Small intestine (tissue), 7 donors: ENCODE measurements at regions not wholly inside any gene's neighbourhood (a gene's known extent, or its start where the extent isn't known, plus 50 kb on each side); places are given as distances from the start of the nearest gene placed in this dataset.

Experiments
- DNase-seq, 2 donors: peaks; one replicate each; pipeline versions ENCODE4 v3.0.0 to v3.0.0-alpha.2; 2013
- FAIRE-seq: peaks from 2 replicates; lab custom pipeline; 2012; peaks lifted over from hg19 to GRCh38; lab: Jason Lieb, UNC
- H3K27ac ChIP-seq, 3 donors: one replicate each; pipeline ENCODE4 v1.5.1; 2013; ENCODE audit warnings: low read length in 2 of 3, mild to moderate bottlenecking in 2 of 3, control low read depth in 1 of 3, inconsistent platforms in 1 of 3, low read depth in 1 of 3, moderate library complexity in 1 of 3
- H3K27me3 ChIP-seq, 3 donors: one replicate each; pipeline ENCODE4 v1.6.1; 2013; ENCODE audit warnings: low read length in 3 of 3, inconsistent platforms in 1 of 3; ENCODE audit not compliant: control insufficient read depth in 3 of 3, insufficient read depth in 3 of 3
- H3K36me3 ChIP-seq, 3 donors: one replicate each; pipeline ENCODE4 v1.6.1; 2013; ENCODE audit warnings: low read length in 3 of 3, inconsistent platforms in 1 of 3, low read depth in 1 of 3, mild to moderate bottlenecking in 1 of 3, moderate library complexity in 1 of 3; ENCODE audit not compliant: control insufficient read depth in 3 of 3, insufficient read depth in 2 of 3
- H3K4me1 ChIP-seq, 3 donors: one replicate each; pipeline ENCODE4 v1.6.1; 2013; ENCODE audit warnings: low read length in 2 of 3, inconsistent platforms in 1 of 3, low read depth in 1 of 3, mild to moderate bottlenecking in 1 of 3, moderate library complexity in 1 of 3; ENCODE audit not compliant: control insufficient read depth in 3 of 3, insufficient read depth in 2 of 3
- H3K4me3 ChIP-seq, 3 donors: one replicate each; pipeline ENCODE4 v1.5.1; 2013; ENCODE audit warnings: low read length in 3 of 3, control low read depth in 1 of 3, inconsistent platforms in 1 of 3, low read depth in 1 of 3, mild to moderate bottlenecking in 1 of 3, moderate library complexity in 1 of 3
- H3K9me3 ChIP-seq, 2 donors: one replicate each; pipeline ENCODE4 v1.6.1; 2013; ENCODE audit warnings: low read depth in 1 of 2, low read length in 1 of 2; ENCODE audit not compliant: control insufficient read depth in 2 of 2, insufficient read depth in 1 of 2
- WGBS, 3 donors: extraction: QIAGEN DNeasy Blood & Tissue Kit; methylation state at CpG; one replicate each; pipeline ENCODE4 v1.1.7; 2013; 5-methylcytosine and 5-hydroxymethylcytosine counted together
- donor health status: healthy with polysubstance abuse.
- donor health status: control.
- donor health status: control.
- donor health status: Bipolar disorder and iron deficiency.
- donor health status: healthy.

- no peak overlapping the region for H3K27ac ChIP-seq
- DNase-seq (no peak), FAIRE-seq (no peak)
- no peaks in the 10 kb centered on the region for H3K27me3 ChIP-seq
- H3K4me1 ChIP-seq = no peaks in the 10 kb centered on the region
- WGBS, 3 donors = 36 to 56% (median 47%) methylated on average over 2 of the region's 2 CpGs
- no peaks in the 10 kb centered on the region for H3K36me3 ChIP-seq
- H3K9me3 ChIP-seq = no peaks in the 10 kb centered on the region
- no peak overlapping the region for H3K4me3 ChIP-seq
Observed at GRCh38 chr3:63076357-63076756, 201.1 kb upstream of the CADPS start.

GRCh38 chr3:63086190-63086589 is 191.9 kb upstream of the SYNPR start:
- FAIRE-seq = no peak
- H3K36me3 ChIP-seq = no peaks in the 10 kb centered on the region
- H3K27ac ChIP-seq = no peak overlapping the region
- 64 to 75% (median 70%) methylated on average over 2 of the region's 2 CpGs for WGBS, 3 donors
- H3K4me1 ChIP-seq = no peaks in the 10 kb centered on the region
- no peak for DNase-seq
- H3K27me3 ChIP-seq = no peaks in the 10 kb centered on the region
- peaks cover 0 to 2% of the 10 kb centered on the region in 2 donors for H3K9me3 ChIP-seq
- no peak overlapping the region for H3K4me3 ChIP-seq

GRCh38 chr3:63089007-63089750 is 188.9 kb upstream of the SYNPR start:
- Histone ChIP-seq H3K27me3 (no peaks in the 10 kb centered on the region), H3K4me1 (no peaks in the 10 kb centered on the region), H3K27ac (no peak overlapping the region), H3K36me3 (no peaks in the 10 kb centered on the region), H3K9me3 (no peaks in the 10 kb centered on the region), H3K4me3 (no peak overlapping the region)
- WGBS, 3 donors = 62 to 80% (median 66%) methylated on average over 6 of the region's 6 CpGs
- DNase-seq (no peak), FAIRE-seq (no peak)

GRCh38 chr3:63089751-63090132 is 188.4 kb upstream of the SYNPR start:
- no peak overlapping the region for H3K4me3 ChIP-seq
- H3K27ac ChIP-seq = no peak overlapping the region
- no peaks in the 10 kb centered on the region for H3K27me3 ChIP-seq
- H3K36me3 ChIP-seq = no peaks in the 10 kb centered on the region
- FAIRE-seq = no peak
- no peak for DNase-seq
- WGBS, 3 donors = 11 to 65% (median 56%) methylated on average over 1 of the region's 1 CpG
- H3K9me3 ChIP-seq = no peaks in the 10 kb centered on the region
- H3K4me1 ChIP-seq = no peaks in the 10 kb centered on the region

GRCh38 chr3:63090656-63091055 is 187.5 kb upstream of the SYNPR start:
- 38 to 45% (median 38%) methylated on average over 2 of the region's 2 CpGs for WGBS, 3 donors
- no peak for FAIRE-seq

GRCh38 chr3:63092515-63092914 is 185.6 kb upstream of the SYNPR start:
- DNase-seq = no peak
- Histone ChIP-seq H3K9me3 (no peaks in the 10 kb centered on the region), H3K4me1 (no peaks in the 10 kb centered on the region), H3K27ac (no peak overlapping the region), H3K4me3 (no peak overlapping the region), H3K36me3 (no peaks in the 10 kb centered on the region), H3K27me3 (no peaks in the 10 kb centered on the region)
- 77 to 83% (median 79%) methylated on average over 5 of the region's 5 CpGs for WGBS, 3 donors
- FAIRE-seq = no peak

More at GRCh38 chr3:63090656-63091055, 187.5 kb upstream of the SYNPR start:
- DNase-seq = no peak
- Histone ChIP-seq H3K36me3 (no peaks in the 10 kb centered on the region), H3K27ac (no peak overlapping the region), H3K4me3 (no peak overlapping the region), H3K4me1 (no peaks in the 10 kb centered on the region), H3K9me3 (no peaks in the 10 kb centered on the region), H3K27me3 (no peaks in the 10 kb centered on the region)

- H3K9me3 ChIP-seq = no peaks in the 10 kb centered on the region
- FAIRE-seq (no peak), DNase-seq (no peak)
- no peaks in the 10 kb centered on the region for H3K4me1 ChIP-seq
- H3K4me3 ChIP-seq = no peak overlapping the region
- H3K36me3 ChIP-seq = no peaks in the 10 kb centered on the region
- 74 to 79% (median 76%) methylated on average over 4 of the region's 4 CpGs for WGBS, 3 donors
- no peak overlapping the region for H3K27ac ChIP-seq
- no peaks in the 10 kb centered on the region for H3K27me3 ChIP-seq
Observed at GRCh38 chr3:63094642-63095408, 183.3 kb upstream of the SYNPR start.

GRCh38 chr3:63096248-63097058 is 181.7 kb upstream of the SYNPR start:
- FAIRE-seq (no peak), DNase-seq (no peak)
- no peaks in the 10 kb centered on the region for H3K36me3 ChIP-seq
- H3K4me3 ChIP-seq = no peak overlapping the region
- 90 to 94% (median 90%) methylated on average over 29 to 32 of the region's 32 CpGs for WGBS, 3 donors
- no peaks in the 10 kb centered on the region for H3K27me3 ChIP-seq
- no peak overlapping the region for H3K27ac ChIP-seq
- H3K4me1 ChIP-seq = no peaks in the 10 kb centered on the region
- H3K9me3 ChIP-seq = no peaks in the 10 kb centered on the region
